Neural cell (in vitro differentiated cells): ENCODE measurements at regions not wholly inside any gene's neighbourhood (a gene's known extent, or its start where the extent isn't known, plus 50 kb on each side); places are given as distances from the start of the nearest gene placed in this dataset.
A peak's percentile ranks its signal among the peaks of the same experiment; 100 is the strongest.

ENCODE experiments used
- H2AFZ ChIP-seq: fragments of 200-600, 300-800 bp; sonication (generic), shearing (Covaris generic); 2 replicates; pipeline ENCODE4 v1.6.0; 2014; ENCODE audit warnings: low read depth, mild to moderate bottlenecking, antibody characterized with exemption, low read length, moderate library complexity
- H3F3A ChIP-seq: fragments of 200-600 bp; shearing (Covaris generic); 2 replicates; pipeline ENCODE4 v1.6.1; 2016; ENCODE audit warnings: mild to moderate bottlenecking, moderate library complexity, mixed read lengths, antibody characterized with exemption, low read length; ENCODE audit not compliant: insufficient read depth, poor library complexity, severe bottlenecking
- H3K27ac ChIP-seq: fragments of 200-600, 300-800 bp; sonication (generic), shearing (Covaris generic); 2 replicates; pipeline ENCODE4 v1.5.1; 2014; ENCODE audit warnings: mild to moderate bottlenecking, low read length, moderate library complexity
- H3K27me3 ChIP-seq: fragments of 300-800, 200-600 bp; sonication (generic), shearing (Covaris generic); 2 replicates; pipeline ENCODE4 v1.6.0; 2014; ENCODE audit warnings: mild to moderate bottlenecking, low read depth, low read length, moderate library complexity; ENCODE audit not compliant: insufficient read depth
- H3K36me3 ChIP-seq: fragments of 300-800, 200-600 bp; sonication (generic), shearing (Covaris generic); 2 replicates; pipeline ENCODE4 v1.5.1; 2014; ENCODE audit warnings: mild to moderate bottlenecking, antibody characterized with exemption, low read length, moderate library complexity; ENCODE audit not compliant: insufficient read depth
- H3K4me2 ChIP-seq: fragments of 300-800, 200-600 bp; sonication (generic), shearing (Covaris generic); 2 replicates; pipeline ENCODE4 v1.6.0; 2014; ENCODE audit warnings: mild to moderate bottlenecking, low read length
- H3K4me3 ChIP-seq: fragments of 300-800, 200-600 bp; sonication (generic), shearing (Covaris generic); 2 replicates; pipeline ENCODE4 v1.5.1; 2014; ENCODE audit warnings: mild to moderate bottlenecking, low read length, moderate library complexity
- H3K79me2 ChIP-seq: fragments of 200-600 bp; shearing (Covaris generic); replicated peaks from 2 replicates; pipeline ENCODE4 v1.6.0; 2014; ENCODE audit warnings: mild to moderate bottlenecking, low read length, moderate library complexity; ENCODE audit not compliant: insufficient read depth
- H3K9ac ChIP-seq: fragments of 300-800, 200-600 bp; sonication (generic), shearing (Covaris generic); 2 replicates; pipeline ENCODE4 v1.6.1; 2016; ENCODE audit warnings: mild to moderate bottlenecking, low read length, mixed read lengths
- H3K9me2 ChIP-seq: fragments of 200-600 bp; shearing (Covaris generic); 2 replicates; pipeline ENCODE4 v1.6.1; 2016; ENCODE audit warnings: mild to moderate bottlenecking, low read length, mixed read lengths; ENCODE audit not compliant: insufficient read depth
- H3K9me3 ChIP-seq: fragments of 200-600, 300-800 bp; sonication (generic), shearing (Covaris generic); 2 replicates; pipeline ENCODE4 v1.6.1; 2016; ENCODE audit warnings: mild to moderate bottlenecking, mixed run types, low read length, moderate library complexity, mixed read lengths
- H4K20me1 ChIP-seq: fragments of 200-600 bp; shearing (Covaris generic); 2 replicates; pipeline ENCODE4 v1.6.1; 2016; ENCODE audit warnings: mild to moderate bottlenecking, mixed run types; ENCODE audit not compliant: insufficient read depth
- EP300 ChIP-seq: fragments of 450-650 bp; conservative IDR thresholded peaks from 2 replicates; pipeline ENCODE4 v1.6.1; 2014; ENCODE audit warnings: antibody characterized with exemption, mild to moderate bottlenecking, moderate library complexity; ENCODE audit not compliant: poor library complexity, severe bottlenecking
- EZH2 ChIP-seq: fragments of 200-600, 300-800 bp; shearing (Covaris generic), sonication (generic); IDR thresholded peaks from 2 replicates; pipeline ENCODE4 v1.6.1; 2014; ENCODE audit warnings: antibody characterized with exemption, low read length, borderline replicate concordance, mild to moderate bottlenecking; ENCODE audit not compliant: insufficient read depth, poor library complexity, severe bottlenecking
- MXI1 ChIP-seq: fragments of 450-650 bp; conservative IDR thresholded peaks from 2 replicates; pipeline ENCODE4 v1.6.1; 2014; ENCODE audit warnings: antibody characterized with exemption, mild to moderate bottlenecking; ENCODE audit not compliant: poor library complexity, severe bottlenecking
- POLR2AphosphoS5 ChIP-seq: IDR thresholded peaks from 2 replicates; pipeline ENCODE4 v1.6.1; 2012
- SMC3 ChIP-seq: fragments of 450-650 bp; conservative IDR thresholded peaks from 2 replicates; pipeline ENCODE4 v1.6.1; 2014; ENCODE audit warnings: antibody characterized with exemption, mild to moderate bottlenecking, moderate library complexity; ENCODE audit not compliant: poor library complexity
- TAF1 ChIP-seq: IDR thresholded peaks from 2 replicates; pipeline ENCODE4 v1.6.1; 2012; ENCODE audit warnings: low read depth
- TF ChIP-seq, protein P1 (sequence below): IDR thresholded peaks from 2 replicates; pipeline ENCODE4 v1.6.1; 2012; ENCODE audit warnings: borderline replicate concordance
- TF ChIP-seq, protein P2 (sequence below): fragments of 450-650 bp; IDR thresholded peaks from 2 replicates; pipeline ENCODE4 v1.5.1; 2014; ENCODE audit warnings: antibody characterized with exemption, mild to moderate bottlenecking, moderate library complexity; ENCODE audit not compliant: poor library complexity, severe bottlenecking

DNA sequence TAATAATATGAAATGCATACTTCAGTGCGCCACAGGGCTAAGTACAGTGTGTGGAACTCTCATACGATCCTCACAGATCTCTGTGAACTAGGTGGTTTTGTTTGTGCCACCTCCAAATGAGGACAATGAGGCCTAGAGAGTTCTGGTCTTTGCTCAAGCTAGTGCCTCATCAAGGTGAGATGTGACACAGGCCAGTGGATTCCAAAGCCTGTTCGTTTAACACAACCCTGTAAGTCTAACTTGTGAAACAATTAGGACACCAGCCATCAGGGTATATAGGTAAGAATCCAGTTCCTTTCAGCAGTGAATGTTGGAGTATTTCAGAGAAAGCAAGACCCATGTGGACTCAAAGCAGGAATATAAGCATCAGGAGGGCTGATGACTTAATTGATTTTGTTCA, 130.7 kb upstream of the GAS1 start:
- Histone ChIP-seq H4K20me1 (no peaks in the 10 kb centered on the region), H3K27me3 (no peaks in the 10 kb centered on the region), H2AFZ (no peak overlapping the region), H3K4me3 (no peak overlapping the region), H3K79me2 (no peaks in the 10 kb centered on the region), H3K9me3 (no peaks in the 10 kb centered on the region), H3K9ac (no peak overlapping the region), H3K9me2 (no peaks in the 10 kb centered on the region), H3K36me3 (no peaks in the 10 kb centered on the region), H3F3A (no peaks in the 10 kb centered on the region), H3K4me2 (no peak overlapping the region), H3K27ac (no peak overlapping the region)
- TF ChIP-seq, protein P1, sequence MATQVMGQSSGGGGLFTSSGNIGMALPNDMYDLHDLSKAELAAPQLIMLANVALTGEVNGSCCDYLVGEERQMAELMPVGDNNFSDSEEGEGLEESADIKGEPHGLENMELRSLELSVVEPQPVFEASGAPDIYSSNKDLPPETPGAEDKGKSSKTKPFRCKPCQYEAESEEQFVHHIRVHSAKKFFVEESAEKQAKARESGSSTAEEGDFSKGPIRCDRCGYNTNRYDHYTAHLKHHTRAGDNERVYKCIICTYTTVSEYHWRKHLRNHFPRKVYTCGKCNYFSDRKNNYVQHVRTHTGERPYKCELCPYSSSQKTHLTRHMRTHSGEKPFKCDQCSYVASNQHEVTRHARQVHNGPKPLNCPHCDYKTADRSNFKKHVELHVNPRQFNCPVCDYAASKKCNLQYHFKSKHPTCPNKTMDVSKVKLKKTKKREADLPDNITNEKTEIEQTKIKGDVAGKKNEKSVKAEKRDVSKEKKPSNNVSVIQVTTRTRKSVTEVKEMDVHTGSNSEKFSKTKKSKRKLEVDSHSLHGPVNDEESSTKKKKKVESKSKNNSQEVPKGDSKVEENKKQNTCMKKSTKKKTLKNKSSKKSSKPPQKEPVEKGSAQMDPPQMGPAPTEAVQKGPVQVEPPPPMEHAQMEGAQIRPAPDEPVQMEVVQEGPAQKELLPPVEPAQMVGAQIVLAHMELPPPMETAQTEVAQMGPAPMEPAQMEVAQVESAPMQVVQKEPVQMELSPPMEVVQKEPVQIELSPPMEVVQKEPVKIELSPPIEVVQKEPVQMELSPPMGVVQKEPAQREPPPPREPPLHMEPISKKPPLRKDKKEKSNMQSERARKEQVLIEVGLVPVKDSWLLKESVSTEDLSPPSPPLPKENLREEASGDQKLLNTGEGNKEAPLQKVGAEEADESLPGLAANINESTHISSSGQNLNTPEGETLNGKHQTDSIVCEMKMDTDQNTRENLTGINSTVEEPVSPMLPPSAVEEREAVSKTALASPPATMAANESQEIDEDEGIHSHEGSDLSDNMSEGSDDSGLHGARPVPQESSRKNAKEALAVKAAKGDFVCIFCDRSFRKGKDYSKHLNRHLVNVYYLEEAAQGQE = no peak
- TF ChIP-seq EP300 (no peak), POLR2AphosphoS5 (no peak), SMC3 (no peak), MXI1 (no peak), TAF1 (no peak), EZH2 (no peak)
- TF ChIP-seq, protein P2, sequence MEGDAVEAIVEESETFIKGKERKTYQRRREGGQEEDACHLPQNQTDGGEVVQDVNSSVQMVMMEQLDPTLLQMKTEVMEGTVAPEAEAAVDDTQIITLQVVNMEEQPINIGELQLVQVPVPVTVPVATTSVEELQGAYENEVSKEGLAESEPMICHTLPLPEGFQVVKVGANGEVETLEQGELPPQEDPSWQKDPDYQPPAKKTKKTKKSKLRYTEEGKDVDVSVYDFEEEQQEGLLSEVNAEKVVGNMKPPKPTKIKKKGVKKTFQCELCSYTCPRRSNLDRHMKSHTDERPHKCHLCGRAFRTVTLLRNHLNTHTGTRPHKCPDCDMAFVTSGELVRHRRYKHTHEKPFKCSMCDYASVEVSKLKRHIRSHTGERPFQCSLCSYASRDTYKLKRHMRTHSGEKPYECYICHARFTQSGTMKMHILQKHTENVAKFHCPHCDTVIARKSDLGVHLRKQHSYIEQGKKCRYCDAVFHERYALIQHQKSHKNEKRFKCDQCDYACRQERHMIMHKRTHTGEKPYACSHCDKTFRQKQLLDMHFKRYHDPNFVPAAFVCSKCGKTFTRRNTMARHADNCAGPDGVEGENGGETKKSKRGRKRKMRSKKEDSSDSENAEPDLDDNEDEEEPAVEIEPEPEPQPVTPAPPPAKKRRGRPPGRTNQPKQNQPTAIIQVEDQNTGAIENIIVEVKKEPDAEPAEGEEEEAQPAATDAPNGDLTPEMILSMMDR = no peak

DNA sequence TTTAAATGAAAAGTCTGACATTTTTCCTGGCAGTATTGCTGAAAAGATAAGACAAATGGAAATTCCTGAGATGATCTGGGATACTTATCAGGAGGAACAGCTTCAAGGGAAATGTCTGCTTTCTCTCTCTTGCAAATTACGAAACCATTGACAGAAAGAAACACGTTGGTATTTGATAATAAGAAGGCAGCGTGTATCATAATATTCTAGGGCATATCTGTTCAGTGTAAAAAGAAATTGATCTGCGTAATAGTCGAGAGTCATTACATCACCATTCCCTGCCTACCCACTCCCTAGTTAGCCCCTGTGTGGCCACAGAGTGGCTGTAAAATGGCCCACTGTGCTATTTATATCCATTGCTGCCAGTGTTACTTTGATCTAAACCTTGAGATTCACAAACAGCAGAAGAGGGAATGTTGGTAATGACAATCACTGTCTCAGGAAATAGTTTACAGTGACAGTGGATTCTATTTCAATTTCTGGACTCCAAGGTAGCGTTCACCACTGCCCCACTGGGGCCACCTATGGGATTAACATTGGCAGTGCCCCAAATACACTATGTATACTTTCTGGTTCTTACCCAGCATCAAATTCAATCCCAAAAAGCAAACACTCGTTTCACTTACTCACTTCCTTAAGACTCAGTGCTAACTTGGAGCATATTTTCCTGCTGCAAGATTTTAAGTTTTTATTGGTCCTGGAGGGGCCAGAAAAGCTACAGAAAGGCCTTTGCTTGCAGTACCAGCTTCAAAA, 133.4 kb upstream of the GAS1 start:
- Histone ChIP-seq H3K4me2 (no peak overlapping the region), H3K9me2 (no peaks in the 10 kb centered on the region), H3K79me2 (no peaks in the 10 kb centered on the region), H3K36me3 (no peaks in the 10 kb centered on the region), H3K27ac (no peak overlapping the region), H2AFZ (no peak overlapping the region), H3K4me3 (no peak overlapping the region), H3K9ac (no peak overlapping the region), H3K27me3 (no peaks in the 10 kb centered on the region), H3K9me3 (no peaks in the 10 kb centered on the region), H4K20me1 (no peaks in the 10 kb centered on the region), H3F3A (no peaks in the 10 kb centered on the region)
- no peak for TF ChIP-seq TAF1
- TF ChIP-seq, protein P1 = peak; percentile 34
